SU-DHL-6 (cell line): ENCODE measurements at regions not wholly inside any gene's neighbourhood (a gene's known extent, or its start where the extent isn't known, plus 50 kb on each side); places are given as distances from the start of the nearest gene placed in this dataset.
A peak's percentile ranks its signal among the peaks of the same experiment; 100 is the strongest.

ENCODE experiments used
- EZH2phosphoT487 ChIP-seq: fragments of 200-600 bp; sonication (generic), shearing (Covaris generic); conservative IDR thresholded peaks from 2 replicates; pipeline ENCODE4 v1.6.1; 2018; ENCODE audit warnings: mild to moderate bottlenecking, antibody characterized with exemption, low read length, moderate library complexity, mixed read lengths
- TF ChIP-seq, protein P1 (sequence below): fragments of 200-600 bp; sonication (generic); IDR thresholded peaks from one replicate; pipeline ENCODE4 v1.5.1; 2017; ENCODE audit warnings: antibody characterized with exemption, mild to moderate bottlenecking, low read length, moderate library complexity; ENCODE audit not compliant: insufficient read depth, poor library complexity, severe bottlenecking

DNA sequence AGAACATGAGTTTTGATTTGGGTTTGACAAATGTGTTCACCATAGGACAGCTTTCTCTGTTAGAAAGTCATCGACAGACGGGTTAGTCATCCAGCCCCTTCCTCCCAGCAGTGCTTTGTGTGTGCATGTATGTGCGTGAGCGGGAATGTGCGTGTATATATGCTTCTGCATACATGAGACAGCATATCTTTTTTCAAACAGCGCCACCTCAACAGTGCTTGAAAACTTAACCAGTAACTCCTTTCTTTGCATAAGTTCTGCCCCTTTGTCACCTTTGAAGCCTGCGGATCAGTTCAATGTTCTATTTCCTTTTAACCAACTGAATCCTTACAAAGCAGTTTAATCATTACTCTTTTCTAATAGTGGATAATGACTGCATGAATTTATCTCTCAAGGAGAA is 351.4 kb downstream of the LPIN1 start:
- TF ChIP-seq, protein P1, sequence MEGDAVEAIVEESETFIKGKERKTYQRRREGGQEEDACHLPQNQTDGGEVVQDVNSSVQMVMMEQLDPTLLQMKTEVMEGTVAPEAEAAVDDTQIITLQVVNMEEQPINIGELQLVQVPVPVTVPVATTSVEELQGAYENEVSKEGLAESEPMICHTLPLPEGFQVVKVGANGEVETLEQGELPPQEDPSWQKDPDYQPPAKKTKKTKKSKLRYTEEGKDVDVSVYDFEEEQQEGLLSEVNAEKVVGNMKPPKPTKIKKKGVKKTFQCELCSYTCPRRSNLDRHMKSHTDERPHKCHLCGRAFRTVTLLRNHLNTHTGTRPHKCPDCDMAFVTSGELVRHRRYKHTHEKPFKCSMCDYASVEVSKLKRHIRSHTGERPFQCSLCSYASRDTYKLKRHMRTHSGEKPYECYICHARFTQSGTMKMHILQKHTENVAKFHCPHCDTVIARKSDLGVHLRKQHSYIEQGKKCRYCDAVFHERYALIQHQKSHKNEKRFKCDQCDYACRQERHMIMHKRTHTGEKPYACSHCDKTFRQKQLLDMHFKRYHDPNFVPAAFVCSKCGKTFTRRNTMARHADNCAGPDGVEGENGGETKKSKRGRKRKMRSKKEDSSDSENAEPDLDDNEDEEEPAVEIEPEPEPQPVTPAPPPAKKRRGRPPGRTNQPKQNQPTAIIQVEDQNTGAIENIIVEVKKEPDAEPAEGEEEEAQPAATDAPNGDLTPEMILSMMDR, result peak; percentile 43
- no peak for TF ChIP-seq EZH2phosphoT487
